ENCODE measurements at regions not wholly inside any gene's neighbourhood (a gene's known extent, or its start where the extent isn't known, plus 50 kb on each side); places are given as distances from the start of the nearest gene placed in this dataset.

DNA sequence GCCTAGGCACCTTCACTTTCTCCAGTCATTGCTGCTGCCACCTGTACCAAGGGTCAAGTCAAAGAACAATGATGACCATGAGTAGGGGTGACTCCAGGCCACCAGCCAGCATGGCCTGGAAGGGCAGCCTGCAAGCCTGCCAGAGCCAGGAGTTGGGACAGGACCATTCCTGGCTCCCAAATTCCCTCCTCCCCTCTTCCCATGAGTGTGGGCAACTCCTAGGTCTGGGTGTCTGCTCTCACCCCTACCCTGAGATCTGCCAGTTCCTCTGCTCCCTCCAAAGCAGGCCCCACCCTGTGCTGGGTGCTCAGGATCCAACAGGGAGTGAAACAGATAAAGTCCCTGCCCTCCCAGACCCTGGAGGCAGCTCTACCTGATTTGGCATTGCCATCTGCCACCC lies 125.8 kb upstream of the NANOS1 start:
- TF ChIP-seq SP4 (IDR thresholded peaks at IDR 0.05; ENCODE audit: low read length) (no peak), JUN (IDR thresholded peaks at IDR 0.05; ENCODE audit: low read depth, low read length) (no peak), RAD21 (IDR thresholded peaks at IDR 0.05 in 1 of 2, conservative IDR thresholded peaks at IDR 0.05 in 1 of 2; ENCODE audit: low read depth in 2 of 2, low read length in 2 of 2) (no peak), POLR2A (IDR thresholded peaks at IDR 0.05; ENCODE audit: control extremely low read depth in 1 of 2, low read depth in 2 of 2, low read length in 2 of 2) (no peak)
- TF ChIP-seq, protein P1, sequence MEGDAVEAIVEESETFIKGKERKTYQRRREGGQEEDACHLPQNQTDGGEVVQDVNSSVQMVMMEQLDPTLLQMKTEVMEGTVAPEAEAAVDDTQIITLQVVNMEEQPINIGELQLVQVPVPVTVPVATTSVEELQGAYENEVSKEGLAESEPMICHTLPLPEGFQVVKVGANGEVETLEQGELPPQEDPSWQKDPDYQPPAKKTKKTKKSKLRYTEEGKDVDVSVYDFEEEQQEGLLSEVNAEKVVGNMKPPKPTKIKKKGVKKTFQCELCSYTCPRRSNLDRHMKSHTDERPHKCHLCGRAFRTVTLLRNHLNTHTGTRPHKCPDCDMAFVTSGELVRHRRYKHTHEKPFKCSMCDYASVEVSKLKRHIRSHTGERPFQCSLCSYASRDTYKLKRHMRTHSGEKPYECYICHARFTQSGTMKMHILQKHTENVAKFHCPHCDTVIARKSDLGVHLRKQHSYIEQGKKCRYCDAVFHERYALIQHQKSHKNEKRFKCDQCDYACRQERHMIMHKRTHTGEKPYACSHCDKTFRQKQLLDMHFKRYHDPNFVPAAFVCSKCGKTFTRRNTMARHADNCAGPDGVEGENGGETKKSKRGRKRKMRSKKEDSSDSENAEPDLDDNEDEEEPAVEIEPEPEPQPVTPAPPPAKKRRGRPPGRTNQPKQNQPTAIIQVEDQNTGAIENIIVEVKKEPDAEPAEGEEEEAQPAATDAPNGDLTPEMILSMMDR (IDR thresholded peaks at IDR 0.05; ENCODE audit: control extremely low read depth in 1 of 3, insufficient read depth in 1 of 3, low read depth in 1 of 3, low read length in 3 of 3) = no peak
- TF ChIP-seq, protein P2, sequence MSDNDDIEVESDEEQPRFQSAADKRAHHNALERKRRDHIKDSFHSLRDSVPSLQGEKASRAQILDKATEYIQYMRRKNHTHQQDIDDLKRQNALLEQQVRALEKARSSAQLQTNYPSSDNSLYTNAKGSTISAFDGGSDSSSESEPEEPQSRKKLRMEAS (IDR thresholded peaks at IDR 0.05) = no peak

All from H1 (cell line).